A549 (cell line): ENCODE measurements at regions not wholly inside any gene's neighbourhood (a gene's known extent, or its start where the extent isn't known, plus 50 kb on each side); places are given as distances from the start of the nearest gene placed in this dataset.

Experiments
- ATAC-seq, 2 experiments: fragments of 200-7000 bp in 1 of 2; fragments of >200 bp in 1 of 2; cut with Nextera tagmentation in 1 of 2; cut with Tn5 transposase in 1 of 2; 3 replicates each; pipeline versions ENCODE4 v1.8.0 to v1.9.1; 2018 to 2020; ENCODE audit warnings: mild to moderate bottlenecking in 1 of 2, moderate library complexity in 1 of 2
- CTCF ChIA-PET: fragments of 300-600 bp; sonication (Branson Sonifier 250); formaldehyde crosslinking; extraction: SDS; loops from one replicate; lab custom pipeline; 2021; ENCODE audit warnings: antibody characterized with exemption, inconsistent platforms; lab: Yijun Ruan, JAX
- POLR2A ChIA-PET: fragments of 350-600 bp; formaldehyde crosslinking; extraction: SDS; loops from one replicate; lab custom pipeline; 2021; ENCODE audit warnings: antibody characterized with exemption, inconsistent platforms; lab: Yijun Ruan, JAX
- DNase-seq, 2 experiments: peaks; one replicate each; pipeline versions ENCODE4 v3.0.0 to v3.0.0-alpha.2; 2011 to 2016; ENCODE audit warnings: low read depth in 1 of 2, low spot score in 1 of 2
- FAIRE-seq: peaks from 2 replicates; lab custom pipeline; 2011; peaks lifted over from hg19 to GRCh38; lab: Jason Lieb, UNC
- H3K27ac ChIP-seq, 2 experiments: fragments of >200 bp; sonication (Bioruptor Twin); formaldehyde crosslinking; 3 replicates each; pipeline ENCODE4 v1.5.1; 2016 to 2017
- H3K4me1 ChIP-seq: fragments of >200 bp; sonication (Bioruptor Twin); formaldehyde crosslinking; 3 replicates; pipeline ENCODE4 v1.6.1; 2016
- H3K4me2 ChIP-seq: fragments of >200 bp; sonication (Bioruptor Twin); formaldehyde crosslinking; 3 replicates; pipeline ENCODE4 v1.6.1; 2016
- H3K4me3 ChIP-seq: fragments of >200 bp; sonication (Bioruptor Twin); formaldehyde crosslinking; 3 replicates; pipeline ENCODE4 v1.5.1; 2016
- H3K9me3 ChIP-seq: fragments of >200 bp; sonication (Bioruptor Twin); formaldehyde crosslinking; 3 replicates; pipeline ENCODE4 v1.6.1; 2016
- CBX2 ChIP-seq: fragments of 200-600 bp; sonication (generic); IDR thresholded peaks from 2 replicates; pipeline ENCODE4 v1.6.1; 2016; ENCODE audit warnings: low read depth, mild to moderate bottlenecking, borderline replicate concordance
- CBX8 ChIP-seq: fragments of 200-600 bp; sonication (generic); IDR thresholded peaks from 2 replicates; pipeline ENCODE4 v1.6.1; 2016
- CHD2 ChIP-seq: fragments of 150-350 bp; IDR thresholded peaks from 2 replicates; pipeline ENCODE4 v1.6.1; 2014; ENCODE audit warnings: low read length; ENCODE audit not compliant: partially characterized antibody
- CHD4 ChIP-seq: fragments of 200-600 bp; sonication (generic); IDR thresholded peaks from 2 replicates; pipeline ENCODE4 v1.6.1; 2016; ENCODE audit warnings: antibody characterized with exemption, mild to moderate bottlenecking, borderline replicate concordance
- EHF ChIP-seq: fragments of 250-450 bp; sonication (Bioruptor Pico); IDR thresholded peaks from 2 replicates; pipeline ENCODE4 v1.5.0; 2020; ENCODE audit warnings: mild to moderate bottlenecking
- FOSL2 ChIP-seq, 2 experiments: fragments of 450-650 bp in 1 of 2; fragments of >200 bp in 1 of 2; sonication (Bioruptor Twin) in 1 of 2; formaldehyde crosslinking; IDR thresholded peaks; 2 replicates each; pipeline versions ENCODE4 v1.5.0 to v1.6.1; 2016 to 2020; ENCODE audit warnings: mild to moderate bottlenecking in 1 of 2, moderate library complexity in 1 of 2
- HOXA7 ChIP-seq: fragments of 250-450 bp; sonication (Bioruptor Pico); IDR thresholded peaks from 2 replicates; pipeline ENCODE4 v1.5.0; 2020; ENCODE audit warnings: mild to moderate bottlenecking, moderate library complexity
- HOXB5 ChIP-seq: fragments of 250-450 bp; sonication (Bioruptor Pico); IDR thresholded peaks from 2 replicates; pipeline ENCODE4 v1.5.0; 2020; ENCODE audit warnings: mild to moderate bottlenecking, moderate library complexity
- JUN ChIP-seq, 2 experiments: fragments of >200 bp; sonication (Bioruptor Twin); formaldehyde crosslinking; IDR thresholded peaks; 2 replicates in 1 of 2; 3 replicates in 1 of 2; pipeline ENCODE4 v1.6.1; 2016 to 2017
- KDM1A ChIP-seq: fragments of 200-600 bp; sonication (generic); IDR thresholded peaks from 2 replicates; pipeline ENCODE4 v1.6.1; 2016; ENCODE audit warnings: low read depth, mild to moderate bottlenecking
- MAFK ChIP-seq: fragments of 450-650 bp; IDR thresholded peaks from 2 replicates; pipeline ENCODE4 v1.6.1; 2014; ENCODE audit not compliant: partially characterized antibody
- MYC ChIP-seq: IDR thresholded peaks from 2 replicates; pipeline ENCODE4 v1.6.1; 2012; ENCODE audit warnings: mild to moderate bottlenecking, inconsistent platforms, low read length, improper control_type of control experiment, borderline replicate concordance
- RARB ChIP-seq: fragments of 250-450 bp; sonication (Bioruptor Pico); IDR thresholded peaks from 2 replicates; pipeline ENCODE4 v1.8.0; 2021; ENCODE audit warnings: mild to moderate bottlenecking, moderate library complexity
- RFX5 ChIP-seq: fragments of 450-650 bp; IDR thresholded peaks from 2 replicates; pipeline ENCODE4 v1.7.1; 2014; ENCODE audit warnings: antibody characterized with exemption, mild to moderate bottlenecking, moderate library complexity
- RNF2 ChIP-seq: fragments of 200-600 bp; sonication (generic); IDR thresholded peaks from 2 replicates; pipeline ENCODE4 v1.6.1; 2016; ENCODE audit warnings: low read depth, mild to moderate bottlenecking, antibody characterized with exemption, moderate library complexity, borderline replicate concordance
- WGBS: methylation state at CpG from one replicate; pipeline ENCODE4 v1.1.6; 2017; ENCODE audit errors: missing lambda C conversion rate; 5-methylcytosine and 5-hydroxymethylcytosine counted together
- TF ChIP-seq, protein P1 (sequence below): fragments of 250-450 bp; sonication (Bioruptor Pico); IDR thresholded peaks from 2 replicates; pipeline ENCODE4 v1.5.0; 2021; ENCODE audit warnings: mild to moderate bottlenecking, moderate library complexity, borderline replicate concordance
- TF ChIP-seq, protein P2 (sequence below): fragments of 150-350 bp; IDR thresholded peaks from 2 replicates; pipeline ENCODE4 v1.6.1; 2014; ENCODE audit warnings: low read depth, mild to moderate bottlenecking, low read length
- TF ChIP-seq, protein P3 (sequence below): IDR thresholded peaks from 2 replicates; pipeline ENCODE4 v1.6.1; 2012
- TF ChIP-seq, protein P4 (sequence below): fragments of 450-650 bp; IDR thresholded peaks from 2 replicates; pipeline ENCODE4 v1.6.1; 2014; ENCODE audit warnings: antibody characterized with exemption
- TF ChIP-seq, protein P5 (sequence below): fragments of >200 bp; sonication (Bioruptor Twin); formaldehyde crosslinking; IDR thresholded peaks from 2 replicates; pipeline ENCODE4 v1.6.1; 2016
- TF ChIP-seq, protein P6 (sequence below): IDR thresholded peaks from 2 replicates; pipeline ENCODE4 v1.6.1; 2012

DNA sequence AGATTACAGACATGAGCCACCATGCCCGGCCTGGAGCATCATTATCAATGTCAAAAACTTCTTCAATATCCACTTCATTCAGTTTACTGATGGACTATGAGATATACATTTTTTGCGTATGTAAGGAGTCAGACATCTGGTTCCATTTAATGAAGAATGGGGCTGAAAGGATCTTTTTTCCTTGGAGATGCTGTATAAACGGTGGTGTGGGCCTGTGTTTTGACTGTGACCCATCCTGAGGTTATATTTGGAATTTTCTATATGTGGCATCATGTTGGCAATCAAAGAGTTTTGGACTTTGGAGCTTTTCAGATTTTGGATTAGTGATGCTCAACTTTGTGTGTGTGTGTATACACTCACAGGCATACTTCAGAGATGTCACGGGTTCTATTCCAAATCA is 85.7 kb upstream of the FBXL17 start:
- H3K4me1 ChIP-seq = no peaks in the 10 kb centered on the region
- H3K4me3 ChIP-seq = no peak overlapping the region
- no peak overlapping the region for H3K27ac ChIP-seq
- CTCF ChIA-PET = interaction anchor here (0.6 kb wide), 1 partner anchor 85 kb away, joined by 3 read pairs; no protein-coding TSS in a partner anchor
- no peak overlapping the region for H3K4me2 ChIP-seq
- POLR2A ChIA-PET = interaction anchor here (0.6 kb wide), 1 partner anchor 1508 kb away, joined by 4 read pairs; no protein-coding TSS in a partner anchor
- no peak for ATAC-seq
- WGBS = 42% methylated on average over 4 of the region's 4 CpGs
- no peaks in the 10 kb centered on the region for H3K9me3 ChIP-seq
- FAIRE-seq = no peak
- DNase-seq = no peak
- TF ChIP-seq JUN (IDR thresholded peaks at IDR 0.05) (no peak), MYC (no peak), CHD2 (no peak), HOXB5 (CRISPR knock-in tag) (no peak), CHD4 (no peak), RFX5 (no peak)
- TF ChIP-seq, protein P1, sequence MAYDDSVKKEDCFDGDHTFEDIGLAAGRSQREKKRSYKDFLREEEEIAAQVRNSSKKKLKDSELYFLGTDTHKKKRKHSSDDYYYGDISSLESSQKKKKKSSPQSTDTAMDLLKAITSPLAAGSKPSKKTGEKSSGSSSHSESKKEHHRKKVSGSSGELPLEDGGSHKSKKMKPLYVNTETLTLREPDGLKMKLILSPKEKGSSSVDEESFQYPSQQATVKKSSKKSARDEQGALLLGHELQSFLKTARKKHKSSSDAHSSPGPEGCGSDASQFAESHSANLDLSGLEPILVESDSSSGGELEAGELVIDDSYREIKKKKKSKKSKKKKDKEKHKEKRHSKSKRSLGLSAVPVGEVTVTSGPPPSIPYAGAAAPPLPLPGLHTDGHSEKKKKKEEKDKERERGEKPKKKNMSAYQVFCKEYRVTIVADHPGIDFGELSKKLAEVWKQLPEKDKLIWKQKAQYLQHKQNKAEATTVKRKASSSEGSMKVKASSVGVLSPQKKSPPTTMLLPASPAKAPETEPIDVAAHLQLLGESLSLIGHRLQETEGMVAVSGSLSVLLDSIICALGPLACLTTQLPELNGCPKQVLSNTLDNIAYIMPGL (CRISPR knock-in tag) = no peak
- TF ChIP-seq, protein P2, sequence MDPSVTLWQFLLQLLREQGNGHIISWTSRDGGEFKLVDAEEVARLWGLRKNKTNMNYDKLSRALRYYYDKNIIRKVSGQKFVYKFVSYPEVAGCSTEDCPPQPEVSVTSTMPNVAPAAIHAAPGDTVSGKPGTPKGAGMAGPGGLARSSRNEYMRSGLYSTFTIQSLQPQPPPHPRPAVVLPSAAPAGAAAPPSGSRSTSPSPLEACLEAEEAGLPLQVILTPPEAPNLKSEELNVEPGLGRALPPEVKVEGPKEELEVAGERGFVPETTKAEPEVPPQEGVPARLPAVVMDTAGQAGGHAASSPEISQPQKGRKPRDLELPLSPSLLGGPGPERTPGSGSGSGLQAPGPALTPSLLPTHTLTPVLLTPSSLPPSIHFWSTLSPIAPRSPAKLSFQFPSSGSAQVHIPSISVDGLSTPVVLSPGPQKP = no peak
- TF ChIP-seq, protein P3, sequence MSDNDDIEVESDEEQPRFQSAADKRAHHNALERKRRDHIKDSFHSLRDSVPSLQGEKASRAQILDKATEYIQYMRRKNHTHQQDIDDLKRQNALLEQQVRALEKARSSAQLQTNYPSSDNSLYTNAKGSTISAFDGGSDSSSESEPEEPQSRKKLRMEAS = no peak
- TF ChIP-seq, protein P4, sequence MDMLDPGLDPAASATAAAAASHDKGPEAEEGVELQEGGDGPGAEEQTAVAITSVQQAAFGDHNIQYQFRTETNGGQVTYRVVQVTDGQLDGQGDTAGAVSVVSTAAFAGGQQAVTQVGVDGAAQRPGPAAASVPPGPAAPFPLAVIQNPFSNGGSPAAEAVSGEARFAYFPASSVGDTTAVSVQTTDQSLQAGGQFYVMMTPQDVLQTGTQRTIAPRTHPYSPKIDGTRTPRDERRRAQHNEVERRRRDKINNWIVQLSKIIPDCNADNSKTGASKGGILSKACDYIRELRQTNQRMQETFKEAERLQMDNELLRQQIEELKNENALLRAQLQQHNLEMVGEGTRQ = no peak

DNA sequence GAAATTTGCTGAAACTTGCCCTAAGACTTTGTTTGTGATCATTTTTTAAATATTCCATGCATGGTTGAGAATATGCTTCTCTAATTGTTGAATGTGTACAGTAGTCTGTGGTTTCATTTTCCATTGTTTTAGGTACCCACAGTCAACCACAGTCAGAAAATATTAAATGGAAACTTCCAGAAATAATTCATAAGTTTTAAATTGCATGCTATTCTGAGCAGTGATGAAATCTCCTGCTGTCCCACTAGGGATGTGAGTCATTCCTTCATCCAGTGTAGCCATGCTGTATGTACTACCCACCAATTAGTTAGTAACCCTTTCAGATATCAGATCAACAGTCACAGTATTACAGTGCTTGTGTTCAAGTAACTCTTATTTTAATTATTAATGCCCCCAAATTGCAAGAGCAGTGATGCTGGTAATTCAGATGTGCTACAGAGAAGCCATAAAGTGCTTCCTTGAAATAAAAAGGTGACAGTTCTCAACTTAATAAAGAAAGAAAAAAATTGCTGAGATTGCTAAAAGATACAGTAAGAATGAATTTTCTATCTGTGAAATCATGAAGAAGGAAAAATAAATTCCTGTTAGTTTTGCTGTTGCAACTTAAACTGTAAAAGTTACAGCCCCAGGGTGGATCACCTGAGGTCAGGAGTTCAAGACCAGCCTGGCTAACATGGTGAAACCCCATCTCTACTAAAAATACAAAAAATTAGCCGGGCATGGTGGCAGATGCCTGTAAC is 79.9 kb upstream of the FBXL17 start:
- CTCF ChIA-PET = no interaction called here
- DNase-seq = no peak

DNA sequence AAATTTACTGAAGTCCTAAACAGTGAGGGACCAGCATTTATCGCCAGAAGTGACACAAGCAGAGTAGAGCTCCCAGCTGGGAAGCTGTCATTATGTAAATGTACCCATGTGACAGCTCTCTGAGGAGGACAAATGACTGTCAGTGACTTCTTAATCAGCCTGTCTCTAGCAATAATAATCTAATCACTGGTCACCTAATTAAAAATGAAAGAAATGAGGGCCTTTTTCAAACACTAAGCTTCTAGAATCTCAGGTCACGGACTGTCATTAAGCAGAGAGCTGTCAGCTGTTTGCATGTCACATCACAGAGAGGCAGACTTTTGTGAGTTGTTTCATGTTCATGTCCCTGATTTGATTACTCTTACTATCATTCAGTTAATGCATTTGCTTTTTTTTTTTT is 77.9 kb upstream of the FBXL17 start:
- TF ChIP-seq HOXB5 (CRISPR knock-in tag) = no peak
- TF ChIP-seq KDM1A = no peak
- no peak for TF ChIP-seq HOXA7 (CRISPR knock-in tag)
- TF ChIP-seq, protein P5, sequence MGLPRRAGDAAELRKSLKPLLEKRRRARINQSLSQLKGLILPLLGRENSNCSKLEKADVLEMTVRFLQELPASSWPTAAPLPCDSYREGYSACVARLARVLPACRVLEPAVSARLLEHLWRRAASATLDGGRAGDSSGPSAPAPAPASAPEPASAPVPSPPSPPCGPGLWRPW = no peak
- no peak for TF ChIP-seq RNF2
- no peak for TF ChIP-seq RARB (CRISPR knock-in tag)
- TF ChIP-seq EHF (CRISPR knock-in tag) = no peak
- no peak for TF ChIP-seq CBX8
- no peak for TF ChIP-seq CBX2
- TF ChIP-seq, protein P6, sequence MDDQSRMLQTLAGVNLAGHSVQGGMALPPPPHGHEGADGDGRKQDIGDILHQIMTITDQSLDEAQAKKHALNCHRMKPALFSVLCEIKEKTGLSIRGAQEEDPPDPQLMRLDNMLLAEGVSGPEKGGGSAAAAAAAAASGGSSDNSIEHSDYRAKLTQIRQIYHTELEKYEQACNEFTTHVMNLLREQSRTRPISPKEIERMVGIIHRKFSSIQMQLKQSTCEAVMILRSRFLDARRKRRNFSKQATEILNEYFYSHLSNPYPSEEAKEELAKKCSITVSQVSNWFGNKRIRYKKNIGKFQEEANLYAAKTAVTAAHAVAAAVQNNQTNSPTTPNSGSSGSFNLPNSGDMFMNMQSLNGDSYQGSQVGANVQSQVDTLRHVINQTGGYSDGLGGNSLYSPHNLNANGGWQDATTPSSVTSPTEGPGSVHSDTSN = no peak
- TF ChIP-seq, protein P3 = no peak
- FAIRE-seq = no peak
- Histone ChIP-seq H3K27ac (no peak overlapping the region), H3K4me3 (no peak overlapping the region), H3K4me1 (no peaks in the 10 kb centered on the region), H3K9me3 (no peaks in the 10 kb centered on the region), H3K4me2 (no peak overlapping the region)
- POLR2A ChIA-PET = no interaction called here
- DNase-seq = no peak
- 46% methylated on average over 2 of the region's 2 CpGs for WGBS
- ATAC-seq = no peak
- CTCF ChIA-PET = interaction anchor here (1.2 kb wide), 1 partner anchor 22 kb away, joined by 3 read pairs; no protein-coding TSS in a partner anchor

More for the DNA sequence above, 79.9 kb upstream of the FBXL17 start:
- TF ChIP-seq FOSL2 (IDR thresholded peaks at IDR 0.05) (no peak), FOSL2 (CRISPR knock-in tag; IDR thresholded peaks at IDR 0.05) (0 out of 2 replicates have a peak, but pooled peaks have one; percentile 4), MAFK (peak; percentile 88), RFX5 (no peak)
- no peak overlapping the region for H3K4me2 ChIP-seq
- POLR2A ChIA-PET = no interaction called here
- FAIRE-seq (no peak), ATAC-seq (no peak)
- no peaks in the 10 kb centered on the region for H3K4me1 ChIP-seq
- no peak overlapping the region for H3K4me3 ChIP-seq
- H3K9me3 ChIP-seq = no peaks in the 10 kb centered on the region
- WGBS = 0% methylated on average over 1 of the region's 1 CpG
- no peak overlapping the region for H3K27ac ChIP-seq
